Keratinocyte (primary cell): ENCODE measurements at regions not wholly inside any gene's neighbourhood (a gene's known extent, or its start where the extent isn't known, plus 50 kb on each side); places are given as distances from the start of the nearest gene placed in this dataset.

ENCODE experiments used
- DNase-seq: peaks from one replicate; pipeline ENCODE4 v3.0.0-alpha.2; 2011; ENCODE audit warnings: low read depth, missing footprints, low spot score
- FAIRE-seq: peaks from 2 replicates; lab custom pipeline; 2011; peaks lifted over from hg19 to GRCh38; lab: Jason Lieb, UNC
- H2AFZ ChIP-seq: 2 replicates; pipeline ENCODE4 v1.6.0; 2012; ENCODE audit warnings: low read length, control low read depth, inconsistent platforms; ENCODE audit not compliant: control insufficient read depth
- H3K27ac ChIP-seq: 2 replicates; pipeline ENCODE4 v1.5.1; 2011; ENCODE audit warnings: low read length; ENCODE audit not compliant: control insufficient read depth, insufficient read depth
- H3K27me3 ChIP-seq: 3 replicates; pipeline ENCODE4 v1.6.0; 2011; ENCODE audit warnings: low read length; ENCODE audit not compliant: control insufficient read depth, insufficient read depth; ENCODE audit errors: extremely low read depth
- H3K36me3 ChIP-seq, 2 experiments: 2 replicates in 1 of 2; 3 replicates in 1 of 2; pipeline ENCODE4 v1.5.1; 2011; ENCODE audit warnings: low read length in 2 of 2, mild to moderate bottlenecking in 1 of 2; ENCODE audit not compliant: control insufficient read depth in 2 of 2, insufficient read depth in 2 of 2; ENCODE audit errors: extremely low read depth in 1 of 2
- H3K4me1 ChIP-seq: 3 replicates; pipeline ENCODE4 v1.5.1; 2011; ENCODE audit warnings: low read length; ENCODE audit not compliant: control insufficient read depth, insufficient read depth; ENCODE audit errors: extremely low read depth
- H3K4me2 ChIP-seq: 3 replicates; pipeline ENCODE4 v1.6.0; 2011; ENCODE audit warnings: low read depth, low read length; ENCODE audit not compliant: control insufficient read depth, insufficient read depth; ENCODE audit errors: extremely low read depth
- H3K4me3 ChIP-seq, 3 experiments: fragments of 200-600 bp in 1 of 3; sonication (generic) in 1 of 3; 2 replicates in 2 of 3; 3 replicates in 1 of 3; pipeline ENCODE4 v1.5.1; 2011 to 2016; ENCODE audit warnings: low read length in 3 of 3, mild to moderate bottlenecking in 3 of 3, control low read depth in 2 of 3, inconsistent platforms in 1 of 3, low read depth in 1 of 3, mixed read lengths in 1 of 3, mixed run types in 1 of 3, moderate library complexity in 1 of 3; ENCODE audit not compliant: control insufficient read depth in 2 of 3, insufficient read depth in 2 of 3; ENCODE audit errors: extremely low read depth in 1 of 3
- H3K79me2 ChIP-seq: 2 replicates; pipeline ENCODE4 v1.6.0; 2012; ENCODE audit warnings: low read length; ENCODE audit not compliant: control insufficient read depth, insufficient read depth
- H3K9ac ChIP-seq: 3 replicates; pipeline ENCODE4 v1.6.0; 2011; ENCODE audit warnings: low read length; ENCODE audit not compliant: control insufficient read depth, insufficient read depth; ENCODE audit errors: extremely low read depth
- H3K9me1 ChIP-seq: 3 replicates; pipeline ENCODE4 v1.6.0; 2011; ENCODE audit warnings: low read length; ENCODE audit not compliant: control insufficient read depth, insufficient read depth; ENCODE audit errors: extremely low read depth
- H3K9me3 ChIP-seq: 2 replicates; pipeline ENCODE4 v1.5.1; 2012; ENCODE audit warnings: low read depth, low read length; ENCODE audit not compliant: control insufficient read depth
- H4K20me1 ChIP-seq: 3 replicates; pipeline ENCODE4 v1.6.0; 2011; ENCODE audit warnings: low read length; ENCODE audit not compliant: control insufficient read depth, insufficient read depth; ENCODE audit errors: extremely low read depth
- CTCF ChIP-seq, 3 experiments: IDR thresholded peaks in 1 of 3; conservative IDR thresholded peaks in 1 of 3; optimal IDR thresholded peaks in 1 of 3; 2 replicates in 2 of 3; 3 replicates in 1 of 3; pipeline versions ENCODE3 to v1.5.1; 2011; ENCODE audit warnings: low read length in 3 of 3, mild to moderate bottlenecking in 3 of 3, moderate library complexity in 2 of 3, control low read depth in 1 of 3, inconsistent platforms in 1 of 3; ENCODE audit not compliant: insufficient read depth in 2 of 3; ENCODE audit errors: extremely low read depth in 1 of 3
- EZH2 ChIP-seq: IDR thresholded peaks from one replicate; pipeline ENCODE4 v1.6.1; 2012; ENCODE audit warnings: inconsistent platforms, mild to moderate bottlenecking, low read length, moderate library complexity
- dilution Hi-C: fragments of 300-500 bp; cut with MboI; formaldehyde crosslinking; loops from one replicate; pipeline ENCODE4 v1.7.0; 2020; ENCODE audit warnings: low sequenced_read_pairs; ENCODE audit not compliant: extremely low pct_ligation_motif_present

- H3K4me2 ChIP-seq: no peak overlapping the region
- FAIRE-seq (no peak), DNase-seq (no peak)
- H3K27ac ChIP-seq: no peak overlapping the region
- H3K9ac ChIP-seq: no peak overlapping the region
- no peaks in the 10 kb centered on the region for H3K9me3 ChIP-seq
- no peak for TF ChIP-seq EZH2
- no peak for TF ChIP-seq CTCF (optimal IDR thresholded peaks at IDR 0.05 in 1 of 3, IDR thresholded peaks at IDR 0.05 in 1 of 3, conservative IDR thresholded peaks at IDR 0.05 in 1 of 3; ENCODE audit: extremely low read depth in 1 of 3, insufficient read depth in 2 of 3, low read length in 3 of 3)
- no peaks in the 10 kb centered on the region for H3K9me1 ChIP-seq
- H3K4me1 ChIP-seq: no peaks in the 10 kb centered on the region
- no peak overlapping the region for H3K4me3 ChIP-seq
- no peaks in the 10 kb centered on the region for H3K79me2 ChIP-seq
- no peaks in the 10 kb centered on the region for H4K20me1 ChIP-seq
- H3K36me3 ChIP-seq: no peaks in the 10 kb centered on the region
- no peak overlapping the region for H2AFZ ChIP-seq
- dilution Hi-C loops: no loop called here
- no peaks in the 10 kb centered on the region for H3K27me3 ChIP-seq
Measured at GRCh38 chrX:95974096-95974470, 710.6 kb upstream of the DIAPH2 start.

GRCh38 chrX:95974890-95975289 is 709.8 kb upstream of the DIAPH2 start:
- dilution Hi-C loops: no loop called here
- no peaks in the 10 kb centered on the region for H3K36me3 ChIP-seq
- no peaks in the 10 kb centered on the region for H3K4me1 ChIP-seq
- no peak overlapping the region for H3K27ac ChIP-seq
- H3K4me2 ChIP-seq: no peak overlapping the region
- H3K27me3 ChIP-seq: no peaks in the 10 kb centered on the region
- FAIRE-seq: no peak
- TF ChIP-seq CTCF (optimal IDR thresholded peaks at IDR 0.05 in 1 of 3, IDR thresholded peaks at IDR 0.05 in 1 of 3, conservative IDR thresholded peaks at IDR 0.05 in 1 of 3; ENCODE audit: extremely low read depth in 1 of 3, insufficient read depth in 2 of 3, low read length in 3 of 3): no peak
- no peak for TF ChIP-seq EZH2
- H4K20me1 ChIP-seq: no peaks in the 10 kb centered on the region
- no peaks in the 10 kb centered on the region for H3K9me1 ChIP-seq
- H2AFZ ChIP-seq: no peak overlapping the region
- H3K79me2 ChIP-seq: no peaks in the 10 kb centered on the region
- DNase-seq: no peak
- no peak overlapping the region for H3K9ac ChIP-seq
- no peaks in the 10 kb centered on the region for H3K9me3 ChIP-seq
- H3K4me3 ChIP-seq: no peak overlapping the region
